Activated gamma-delta T cell treated with Interleukin-2 at 50 U/mL for 16 hours (primary cell): ENCODE measurements at regions not wholly inside any gene's neighbourhood (a gene's known extent, or its start where the extent isn't known, plus 50 kb on each side); places are given as distances from the start of the nearest gene placed in this dataset.
"Not testable (repeated sequence)": the region's sequence is repeated elsewhere in the genome, so short reads cannot be mapped to it uniquely, and the experiment has no call there.

Experiments used
- DNase-seq: peaks from one replicate; pipeline ENCODE4 v3.0.0-alpha.2; 2020

DNA sequence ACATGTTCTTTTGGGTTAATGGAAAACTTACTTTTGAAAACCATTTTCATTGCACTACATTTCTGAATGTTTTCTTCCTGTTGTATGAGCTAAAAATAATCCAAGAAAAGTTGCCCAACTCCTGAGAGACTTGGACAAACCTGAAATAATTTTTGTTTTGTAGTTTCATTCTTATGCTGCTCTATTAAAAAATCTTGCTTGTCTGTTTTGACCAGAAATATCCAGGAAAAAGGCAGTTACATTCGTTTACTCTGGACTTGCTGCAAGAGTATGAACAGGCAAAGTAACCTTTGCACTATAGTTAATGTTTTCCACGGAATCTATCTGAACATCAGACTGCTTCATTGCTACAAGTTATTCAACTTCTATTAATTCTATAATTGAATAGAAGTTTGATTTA, 200.1 kb upstream of the DAB2 start:
- no peak for DNase-seq

GRCh38 chr5:39624268-39624886, 199.6 kb upstream of the DAB2 start:
- DNase-seq = no peak

GRCh38 chr5:39623291-39623865, 198.6 kb upstream of the DAB2 start:
- no peak for DNase-seq

- no peak for DNase-seq
These were observed 197.5 kb upstream of the DAB2 start for GRCh38 chr5:39622281-39622680.

GRCh38 chr5:39619168-39619818, 194.5 kb upstream of the DAB2 start:
- no peak for DNase-seq

GRCh38 chr5:39618391-39618790, 193.6 kb upstream of the DAB2 start:
- DNase-seq = no peak

- no peak for DNase-seq
These were observed 191.4 kb upstream of the DAB2 start for GRCh38 chr5:39616131-39616530.

GRCh38 chr5:39611076-39611475, 186.3 kb upstream of the DAB2 start:
- not testable (repeated sequence) for DNase-seq

GRCh38 chr5:39608024-39608423, 183.2 kb upstream of the DAB2 start:
- DNase-seq = no peak

GRCh38 chr5:39606591-39606990, 181.8 kb upstream of the DAB2 start:
- no peak for DNase-seq

- no peak for DNase-seq
These were observed 181.1 kb upstream of the DAB2 start for GRCh38 chr5:39605588-39606575.

DNA sequence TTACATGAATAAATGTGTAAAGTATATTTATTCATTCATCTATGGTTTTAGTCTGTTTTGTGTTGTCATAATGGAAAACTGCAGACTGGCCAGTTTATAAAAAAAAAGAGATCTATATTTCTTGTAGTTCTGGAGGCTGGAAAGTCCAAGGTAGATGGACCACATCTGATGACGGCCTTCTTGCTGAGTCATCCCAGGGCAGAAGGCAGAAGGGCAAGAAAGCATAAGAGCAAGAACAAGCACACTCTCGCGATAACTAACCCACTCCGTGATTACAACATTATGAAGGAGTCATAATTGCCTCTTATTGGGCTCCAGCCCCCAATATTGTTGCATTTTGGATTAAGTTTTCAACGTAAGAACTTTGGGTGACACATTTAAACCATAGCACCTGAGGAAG, 180.4 kb upstream of the DAB2 start:
- DNase-seq = no peak

DNA sequence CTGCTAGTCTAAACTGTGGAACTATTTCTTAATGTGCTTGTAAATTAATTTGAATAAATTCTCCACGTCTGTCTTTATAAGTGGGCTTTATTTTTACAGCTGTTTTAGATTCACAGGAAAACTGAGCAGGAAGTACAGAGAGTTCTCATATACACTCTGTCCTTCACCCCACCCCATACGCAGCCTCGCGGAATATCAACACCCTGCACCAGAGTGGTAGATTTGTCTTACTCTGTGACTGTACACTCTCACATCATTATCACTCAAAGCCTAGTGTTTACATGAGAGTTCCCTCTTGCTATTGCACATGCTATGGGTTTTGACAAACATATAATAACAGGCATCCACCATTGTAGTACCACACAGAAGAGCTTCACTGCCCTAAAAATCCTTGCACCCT, 179.7 kb upstream of the DAB2 start:
- DNase-seq = no peak

DNA sequence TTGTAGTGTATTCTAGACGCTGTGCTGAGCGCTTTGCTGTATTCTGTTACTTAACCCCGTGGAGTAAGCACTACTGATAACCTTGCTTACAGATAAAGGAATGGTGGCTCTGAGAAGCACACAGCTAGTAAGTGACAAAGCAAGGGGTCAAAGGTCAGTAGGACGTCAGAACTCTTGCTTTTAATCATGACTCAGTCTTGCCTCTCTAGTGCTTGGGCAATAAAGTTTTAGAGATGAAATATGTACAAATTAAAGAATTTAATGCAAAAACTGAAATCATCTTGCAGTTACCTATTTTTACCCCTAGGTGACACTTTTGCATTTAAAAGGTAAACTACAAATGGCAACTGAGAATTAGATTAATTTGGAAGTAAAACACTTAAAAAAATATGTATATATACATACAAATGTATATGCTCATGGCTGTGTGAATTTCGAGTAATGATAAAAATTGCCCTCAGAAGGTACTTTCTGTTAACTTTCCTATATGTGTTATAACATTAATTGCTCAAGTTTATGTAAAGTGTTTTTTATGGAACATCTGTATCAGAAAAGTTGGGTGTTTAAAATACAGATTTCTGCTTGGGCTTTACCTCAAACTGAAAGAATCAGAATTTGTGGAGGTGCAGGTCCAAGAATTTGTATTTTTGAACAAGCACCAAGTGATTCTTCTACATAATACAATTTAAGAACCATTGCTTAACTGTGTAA, 175.1 kb upstream of the DAB2 start:
- DNase-seq = no peak

DNA sequence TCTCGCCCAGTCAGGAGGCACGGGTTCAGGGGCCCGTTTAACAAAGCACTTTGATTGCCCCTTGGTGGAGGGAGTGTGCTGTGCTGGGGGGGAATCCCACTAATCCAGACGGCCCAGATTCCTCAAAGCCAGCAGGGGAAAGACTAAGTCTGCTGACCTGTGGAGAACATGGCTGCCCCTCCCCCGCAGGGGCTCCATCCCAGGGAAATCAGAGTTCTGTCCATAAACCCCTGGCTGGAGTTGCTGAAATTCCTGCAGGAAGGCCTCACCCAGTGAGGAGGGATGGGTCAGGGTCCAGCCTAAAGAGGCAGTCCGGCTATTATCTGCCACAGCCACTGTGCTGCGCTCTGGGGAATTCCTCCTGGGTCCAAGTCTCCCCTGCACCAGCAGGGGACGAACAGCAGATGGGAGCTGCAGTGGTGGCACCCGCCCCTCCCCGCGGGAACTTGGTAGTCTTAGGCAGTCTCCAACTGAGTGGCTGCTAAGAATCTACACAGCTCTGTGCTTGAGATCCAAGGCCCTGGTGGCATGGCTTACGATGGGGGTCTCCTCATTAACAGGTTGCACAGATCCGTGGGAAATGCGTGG, 174.0 kb upstream of the DAB2 start:
- DNase-seq = no peak

- no peak for DNase-seq
These were observed 163.4 kb upstream of the DAB2 start for GRCh38 chr5:39588179-39588578.

DNA sequence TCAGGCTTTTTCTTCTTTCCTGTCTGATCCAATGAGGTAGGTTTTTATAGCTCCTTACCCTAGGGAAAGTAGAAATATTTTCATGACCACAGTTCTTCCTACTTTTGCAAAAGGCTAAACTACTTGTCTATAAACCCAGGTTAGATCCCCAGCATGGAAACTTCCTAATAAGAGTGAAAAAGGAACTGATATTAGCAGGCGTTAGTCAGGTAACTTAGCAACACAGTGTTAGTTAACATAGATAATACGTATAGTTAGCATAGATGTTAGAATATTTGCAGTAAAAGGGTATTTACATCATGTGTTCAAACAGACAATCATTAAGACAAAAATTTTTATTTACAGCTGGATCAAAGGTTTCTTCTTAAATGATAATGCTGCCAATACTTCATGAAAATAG, 162.9 kb upstream of the DAB2 start:
- DNase-seq = no peak

DNA sequence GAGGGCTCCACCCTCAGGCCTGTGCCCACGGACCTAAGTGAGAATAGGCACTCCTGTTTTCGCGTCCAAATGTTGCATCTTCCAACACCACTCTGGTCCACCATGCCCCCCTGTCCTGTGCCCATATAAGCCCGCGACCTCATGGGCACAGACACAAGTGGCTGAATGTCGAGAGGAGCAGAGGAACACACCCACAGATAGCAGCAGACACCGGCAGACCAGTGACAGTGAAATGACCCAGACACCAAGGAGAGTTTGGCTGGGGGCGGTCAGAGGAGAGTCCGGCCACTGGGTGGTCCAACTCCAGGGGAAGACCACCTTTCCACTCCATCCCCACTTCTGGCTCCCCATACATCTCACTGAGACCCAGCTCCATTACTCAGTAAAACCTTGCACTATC, 161.4 kb upstream of the DAB2 start:
- no peak for DNase-seq

GRCh38 chr5:39584927-39585326, 160.1 kb upstream of the DAB2 start:
- DNase-seq = no peak

GRCh38 chr5:39580702-39581453, 156.1 kb upstream of the DAB2 start:
- DNase-seq = no peak

DNA sequence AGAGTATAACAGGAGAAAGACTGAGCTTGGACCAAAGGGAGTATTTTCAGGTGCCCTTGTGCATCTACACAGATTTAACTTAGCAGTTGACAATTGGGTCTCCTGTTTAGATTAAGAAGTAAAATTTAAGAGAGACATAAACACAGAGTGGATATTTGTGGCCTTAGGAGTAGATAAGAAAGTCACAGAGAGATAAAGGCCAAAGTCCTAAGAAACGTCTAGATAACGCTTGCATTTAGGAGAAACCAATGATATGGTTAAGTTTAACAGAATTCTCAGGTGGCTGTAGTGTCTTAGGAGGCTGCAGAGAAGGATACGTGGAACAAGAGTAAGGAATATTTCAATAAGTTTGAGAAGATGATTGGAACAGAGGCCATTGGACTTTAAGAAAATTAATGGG, 155.0 kb upstream of the DAB2 start:
- DNase-seq = no peak
